SU-DHL-6 (cell line): ENCODE measurements at regions not wholly inside any gene's neighbourhood (a gene's known extent, or its start where the extent isn't known, plus 50 kb on each side); places are given as distances from the start of the nearest gene placed in this dataset.

Experiments used
- H2AFZ ChIP-seq: fragments of 200-600 bp; sonication (generic); 2 replicates; pipeline ENCODE4 v1.6.1; 2014; ENCODE audit warnings: low read depth, mild to moderate bottlenecking, moderate library complexity, mixed read lengths, antibody characterized with exemption, low read length; ENCODE audit not compliant: severe bottlenecking
- H3F3A ChIP-seq: fragments of 200-600 bp; shearing (Covaris generic); 2 replicates; pipeline ENCODE4 v1.6.0; 2016; ENCODE audit warnings: antibody characterized with exemption, mild to moderate bottlenecking; ENCODE audit not compliant: insufficient read depth
- H3K27ac ChIP-seq: fragments of 200-600 bp; sonication (generic); 2 replicates; pipeline ENCODE4 v1.5.1; 2016; ENCODE audit warnings: low read depth, mild to moderate bottlenecking, low read length, moderate library complexity, mixed read lengths
- H3K27me3 ChIP-seq: fragments of 200-600 bp; sonication (generic), shearing (Covaris generic); 2 replicates; pipeline ENCODE4 v1.6.0; 2014; ENCODE audit warnings: mild to moderate bottlenecking, low read length
- H3K36me3 ChIP-seq: fragments of 200-600 bp; sonication (generic); 2 replicates; pipeline ENCODE4 v1.6.1; 2014; ENCODE audit warnings: mild to moderate bottlenecking, low read length, mixed read lengths
- H3K4me2 ChIP-seq: fragments of 300-600, 200-600 bp; shearing (Covaris generic), sonication (generic); 2 replicates; pipeline ENCODE4 v1.6.0; 2014; ENCODE audit warnings: low read length, low read depth, mild to moderate bottlenecking; ENCODE audit not compliant: poor library complexity, severe bottlenecking
- H3K4me3 ChIP-seq: fragments of 200-600 bp; sonication (generic); 2 replicates; pipeline ENCODE4 v1.5.1; 2014; ENCODE audit warnings: antibody characterized with exemption, low read length, mild to moderate bottlenecking, mixed read lengths; ENCODE audit not compliant: insufficient read depth, poor library complexity, severe bottlenecking
- H3K79me2 ChIP-seq: fragments of 200-600 bp; sonication (generic); 2 replicates; pipeline ENCODE4 v1.6.1; 2014; ENCODE audit warnings: mild to moderate bottlenecking, low read length, moderate library complexity; ENCODE audit not compliant: insufficient read depth
- H3K9ac ChIP-seq: fragments of 200-600 bp; sonication (generic); 2 replicates; pipeline ENCODE4 v1.7.0; 2014; ENCODE audit warnings: mild to moderate bottlenecking, low read length
- H3K9me2 ChIP-seq: fragments of 200-600 bp; sonication (generic); replicated peaks from 2 replicates; pipeline ENCODE4 v1.6.1; 2014; ENCODE audit warnings: low read length; ENCODE audit not compliant: insufficient read depth
- H3K9me3 ChIP-seq: fragments of 200-600 bp; sonication (generic); 2 replicates; pipeline ENCODE4 v1.6.1; 2014; ENCODE audit warnings: low read length, mixed read lengths; ENCODE audit not compliant: insufficient read depth
- H4K20me1 ChIP-seq: fragments of 200-600 bp; sonication (generic); 2 replicates; pipeline ENCODE4 v1.6.1; 2014; ENCODE audit warnings: low read depth, mild to moderate bottlenecking, antibody characterized with exemption, low read length, moderate library complexity, mixed read lengths
- CTCF ChIP-seq: fragments of 200-600 bp; sonication (generic); IDR thresholded peaks from one replicate; pipeline ENCODE4 v1.5.1; 2017; ENCODE audit warnings: antibody characterized with exemption, mild to moderate bottlenecking, low read length, moderate library complexity; ENCODE audit not compliant: insufficient read depth, poor library complexity, severe bottlenecking
- EZH2phosphoT487 ChIP-seq: fragments of 200-600 bp; sonication (generic), shearing (Covaris generic); conservative IDR thresholded peaks from 2 replicates; pipeline ENCODE4 v1.6.1; 2018; ENCODE audit warnings: mild to moderate bottlenecking, antibody characterized with exemption, low read length, moderate library complexity, mixed read lengths

DNA sequence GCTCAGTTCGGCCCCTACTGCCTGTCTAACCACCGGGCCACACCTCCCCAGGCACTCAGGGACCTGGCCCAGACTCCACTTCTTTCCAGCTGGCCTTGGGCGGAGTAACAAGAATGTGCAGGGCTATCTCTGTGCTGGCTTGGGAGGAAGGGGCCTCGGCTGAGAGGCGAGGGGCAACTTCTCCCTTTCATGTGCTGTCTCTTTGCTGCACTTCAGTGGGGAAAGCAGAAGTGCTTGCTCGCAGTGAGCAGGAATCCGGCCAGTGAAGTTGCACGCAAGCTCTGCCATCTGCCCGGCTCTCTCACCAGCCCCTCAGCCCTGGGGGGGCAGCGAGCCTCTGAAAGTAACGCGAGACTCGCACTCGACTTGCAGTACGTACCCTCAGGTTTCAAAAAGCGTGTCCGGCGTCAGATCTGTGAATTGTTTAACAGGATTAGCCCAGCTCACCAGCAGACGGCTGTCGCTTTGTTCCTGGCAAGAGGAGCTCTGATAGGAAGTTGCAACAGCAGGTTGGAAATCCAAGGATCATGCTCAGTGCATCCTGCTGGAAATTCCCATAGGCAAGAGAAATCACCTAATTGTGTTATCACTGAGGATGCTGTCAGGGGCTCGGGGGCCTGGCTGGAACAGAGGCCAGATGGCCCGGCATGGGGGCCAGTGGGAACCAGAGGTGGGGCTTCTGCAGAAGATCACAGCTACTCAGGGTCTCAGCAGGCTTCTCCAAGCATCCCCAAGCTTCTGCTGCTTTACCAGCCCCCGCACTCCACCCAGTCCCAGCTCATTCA is 221.1 kb downstream of the NPHP4 start:
- Histone ChIP-seq H3K9me3 (no peaks in the 10 kb centered on the region), H3K79me2 (no peaks in the 10 kb centered on the region), H3K4me3 (no peak overlapping the region), H3K9ac (no peak overlapping the region), H3K9me2 (no peaks in the 10 kb centered on the region), H3F3A (no peaks in the 10 kb centered on the region), H3K4me2 (no peak overlapping the region), H3K27me3 (no peaks in the 10 kb centered on the region), H4K20me1 (no peaks in the 10 kb centered on the region), H3K36me3 (no peaks in the 10 kb centered on the region), H2AFZ (no peak overlapping the region), H3K27ac (no peak overlapping the region)
- TF ChIP-seq CTCF = no peak
- TF ChIP-seq EZH2phosphoT487 = no peak

- TF ChIP-seq EZH2phosphoT487 (no peak), CTCF (no peak)
- Histone ChIP-seq H3K9me3 (no peaks in the 10 kb centered on the region), H3K9ac (no peak overlapping the region), H3K9me2 (no peaks in the 10 kb centered on the region), H3K36me3 (no peaks in the 10 kb centered on the region), H3K4me3 (no peak overlapping the region), H2AFZ (no peak overlapping the region), H3K4me2 (no peak overlapping the region), H4K20me1 (no peaks in the 10 kb centered on the region), H3K79me2 (no peaks in the 10 kb centered on the region), H3F3A (no peaks in the 10 kb centered on the region), H3K27ac (no peak overlapping the region), H3K27me3 (no peaks in the 10 kb centered on the region)
These were observed 222.5 kb downstream of the NPHP4 start for GRCh38 chr1:5769760-5770159.

DNA sequence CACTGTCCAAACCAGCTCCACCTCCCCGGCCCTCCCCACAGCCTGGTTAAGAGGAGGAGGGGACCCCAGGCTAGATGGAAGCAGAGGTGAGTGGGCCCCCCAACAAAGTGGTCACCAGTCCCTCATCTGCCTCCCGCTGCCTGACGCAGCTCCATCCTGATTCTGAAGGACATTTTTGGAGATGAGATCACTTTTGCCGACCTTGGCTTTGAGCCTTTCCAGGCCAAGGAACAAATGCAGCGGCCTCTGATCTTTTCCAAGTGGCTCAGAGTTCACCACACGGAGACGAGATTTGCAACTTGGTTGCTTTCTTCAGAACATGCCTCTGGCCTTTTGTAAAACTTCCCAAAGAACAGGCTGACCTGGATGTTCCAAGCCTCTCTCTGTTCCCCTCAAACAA is 223.1 kb downstream of the NPHP4 start:
- H3F3A ChIP-seq = no peaks in the 10 kb centered on the region
- H2AFZ ChIP-seq = no peak overlapping the region
- no peaks in the 10 kb centered on the region for H3K36me3 ChIP-seq
- no peak overlapping the region for H3K27ac ChIP-seq
- no peaks in the 10 kb centered on the region for H3K79me2 ChIP-seq
- H3K9ac ChIP-seq = no peak overlapping the region
- no peak overlapping the region for H3K4me3 ChIP-seq
- H3K9me3 ChIP-seq = no peaks in the 10 kb centered on the region
- H4K20me1 ChIP-seq = no peaks in the 10 kb centered on the region
- no peaks in the 10 kb centered on the region for H3K27me3 ChIP-seq
- no peak overlapping the region for H3K4me2 ChIP-seq
- no peaks in the 10 kb centered on the region for H3K9me2 ChIP-seq
- TF ChIP-seq CTCF (no peak), EZH2phosphoT487 (no peak)
